Chondrocyte (in vitro differentiated cells): ENCODE measurements at regions not wholly inside any gene's neighbourhood (a gene's known extent, or its start where the extent isn't known, plus 50 kb on each side); places are given as distances from the start of the nearest gene placed in this dataset.

Source experiments
- DNase-seq: peaks from one replicate; pipeline ENCODE4 v3.0.0; 2021; ENCODE audit warnings: mixed read lengths, low spot score
- H3K27ac Mint-ChIP-seq: one replicate; pipeline ENCODE4 v1.8.0; 2021; ENCODE audit warnings: mild to moderate bottlenecking, moderate library complexity, mixed read lengths; ENCODE audit not compliant: unreplicated experiment
- H3K27me3 Mint-ChIP-seq: 2 replicates; pipeline ENCODE4 v1.8.0; 2021; ENCODE audit warnings: low read depth, mixed read lengths
- H3K36me3 Mint-ChIP-seq: 2 replicates; pipeline ENCODE4 v1.8.0; 2021; ENCODE audit warnings: low read depth, mixed read lengths
- H3K4me1 Mint-ChIP-seq: 2 replicates; pipeline ENCODE4 v1.8.0; 2021; ENCODE audit warnings: low read depth, mild to moderate bottlenecking, mixed read lengths
- H3K4me3 Mint-ChIP-seq: one replicate; pipeline ENCODE4 v1.8.0; 2021; ENCODE audit warnings: mild to moderate bottlenecking, moderate library complexity, mixed read lengths; ENCODE audit not compliant: unreplicated experiment
- H3K9me3 Mint-ChIP-seq: 2 replicates; pipeline ENCODE4 v1.8.0; 2021; ENCODE audit warnings: low read depth, mixed read lengths
- CTCF ChIP-seq: fragments of 200-600 bp; sonication (generic); IDR thresholded peaks from 2 replicates; pipeline ENCODE4 v1.5.0; 2021; ENCODE audit warnings: antibody characterized with exemption, mild to moderate bottlenecking, moderate library complexity

GRCh38 chr12:114846771-114847170, 162.8 kb upstream of the TBX3 start:
- no peaks in the 10 kb centered on the region for H3K9me3 Mint-ChIP-seq
- TF ChIP-seq CTCF, result no peak
- no peaks in the 10 kb centered on the region for H3K36me3 Mint-ChIP-seq
- no peaks in the 10 kb centered on the region for H3K27me3 Mint-ChIP-seq
- no peak overlapping the region for H3K27ac Mint-ChIP-seq
- DNase-seq, result no peak
- peaks cover 12% of the 10 kb centered on the region for H3K4me1 Mint-ChIP-seq
- H3K4me3 Mint-ChIP-seq, result no peak overlapping the region

DNA sequence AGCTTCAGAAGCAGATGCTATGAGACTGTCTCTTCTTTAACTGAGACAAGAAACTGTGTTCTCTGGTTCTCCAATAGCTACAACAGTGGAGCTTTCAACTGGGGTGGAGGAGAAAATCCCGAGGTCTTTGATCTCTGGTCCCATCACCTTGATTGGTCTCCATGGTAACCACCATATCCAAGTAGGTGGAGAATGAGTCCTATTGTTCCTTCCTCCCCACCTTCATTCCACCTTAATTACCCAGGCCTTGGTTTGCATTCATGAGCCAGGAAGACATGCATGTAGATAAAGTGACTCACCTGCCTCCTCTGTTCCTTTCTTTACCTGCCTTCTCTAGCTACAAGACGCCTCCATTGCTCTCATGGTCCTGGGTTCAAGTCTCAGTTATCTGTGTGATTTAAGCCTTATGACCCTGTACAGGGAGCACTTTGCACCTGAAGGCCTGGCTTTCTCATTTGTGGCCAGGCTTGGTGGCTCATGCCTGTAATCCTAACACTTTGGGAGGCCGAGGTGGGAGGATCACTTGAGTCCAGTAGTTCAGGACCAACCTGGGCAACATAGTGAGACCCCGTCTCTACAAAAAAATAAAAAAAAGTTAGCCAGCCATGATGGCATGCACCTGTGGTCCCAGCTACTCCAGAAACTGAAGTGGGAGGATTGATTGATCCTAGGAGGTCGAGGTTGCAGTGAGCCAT, 157.7 kb upstream of the TBX3 start:
- H3K4me3 Mint-ChIP-seq, result no peak overlapping the region
- no peaks in the 10 kb centered on the region for H3K27me3 Mint-ChIP-seq
- DNase-seq, result no peak
- TF ChIP-seq CTCF, result no peak
- no peak overlapping the region for H3K27ac Mint-ChIP-seq
- no peaks in the 10 kb centered on the region for H3K36me3 Mint-ChIP-seq
- H3K4me1 Mint-ChIP-seq, result no peaks in the 10 kb centered on the region
- H3K9me3 Mint-ChIP-seq, result no peaks in the 10 kb centered on the region

DNA sequence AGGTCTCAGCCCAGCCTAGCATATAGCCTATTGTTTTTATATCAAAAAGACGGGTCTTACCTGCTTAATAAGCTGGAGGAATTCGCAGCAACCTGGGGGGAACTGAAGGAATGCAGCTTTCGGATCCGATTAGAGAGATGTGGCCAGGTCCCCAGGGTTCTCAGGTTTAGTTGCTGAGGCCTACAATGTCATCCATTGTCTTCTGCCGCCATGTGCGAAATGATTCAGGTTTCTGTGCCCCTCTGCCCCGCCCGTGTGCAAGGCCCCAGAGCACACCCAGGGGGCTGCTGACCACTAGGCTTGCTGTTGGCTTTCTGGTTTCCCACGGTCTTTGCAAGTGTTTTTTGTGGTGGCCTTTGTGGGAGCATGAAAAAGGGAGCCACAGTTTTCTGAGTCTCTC, 154.5 kb upstream of the TBX3 start:
- no peak for TF ChIP-seq CTCF
- H3K9me3 Mint-ChIP-seq, result peaks cover 4% of the 10 kb centered on the region
- H3K27me3 Mint-ChIP-seq, result no peaks in the 10 kb centered on the region
- no peaks in the 10 kb centered on the region for H3K36me3 Mint-ChIP-seq
- H3K4me3 Mint-ChIP-seq, result no peak overlapping the region
- DNase-seq, result no peak
- no peak overlapping the region for H3K27ac Mint-ChIP-seq
- peaks cover 7% of the 10 kb centered on the region for H3K4me1 Mint-ChIP-seq

- Mint-ChIP-seq H3K36me3 (no peaks in the 10 kb centered on the region), H3K4me3 (no peak overlapping the region), H3K27ac (no peak overlapping the region), H3K9me3 (peaks cover 4% of the 10 kb centered on the region), H3K4me1 (peaks cover 7% of the 10 kb centered on the region), H3K27me3 (no peaks in the 10 kb centered on the region)
- no peak for DNase-seq
- no peak for TF ChIP-seq CTCF
Measured at GRCh38 chr12:114836609-114837008, 152.6 kb upstream of the TBX3 start.

- no peak overlapping the region for H3K27ac Mint-ChIP-seq
- H3K9me3 Mint-ChIP-seq, result peaks cover 4% of the 10 kb centered on the region
- no peak for DNase-seq
- no peak for TF ChIP-seq CTCF
- H3K4me1 Mint-ChIP-seq, result peaks cover 7% of the 10 kb centered on the region
- H3K4me3 Mint-ChIP-seq, result no peak overlapping the region
- H3K36me3 Mint-ChIP-seq, result no peaks in the 10 kb centered on the region
- no peaks in the 10 kb centered on the region for H3K27me3 Mint-ChIP-seq
Measured at GRCh38 chr12:114835031-114835430, 151.1 kb upstream of the TBX3 start.
